PFSK-1 (cell line): ENCODE measurements at regions not wholly inside any gene's neighbourhood (a gene's known extent, or its start where the extent isn't known, plus 50 kb on each side); places are given as distances from the start of the nearest gene placed in this dataset.

ENCODE experiments used
- FOXP2 ChIP-seq: optimal IDR thresholded peaks from 2 replicates; pipeline ENCODE3; 2011; ENCODE audit warnings: borderline replicate concordance, control low read depth, inconsistent platforms; ENCODE audit not compliant: insufficient read depth; ENCODE audit errors: extremely low read length, extremely low read depth
- POLR2AphosphoS5 ChIP-seq: IDR thresholded peaks from 2 replicates; pipeline ENCODE4 v1.6.1; 2012; ENCODE audit warnings: low read depth, mild to moderate bottlenecking, control low read depth, low read length, moderate library complexity
- REST ChIP-seq, 2 experiments: IDR thresholded peaks; 2 replicates each; pipeline versions ENCODE4 v1.6.1 to v1.8.0; 2011 to 2012; ENCODE audit warnings: low read depth in 2 of 2, low read length in 2 of 2, control low read depth in 1 of 2, inconsistent platforms in 1 of 2, mild to moderate bottlenecking in 1 of 2, moderate library complexity in 1 of 2; ENCODE audit not compliant: insufficient read depth in 1 of 2
- SIN3A ChIP-seq: IDR thresholded peaks from 2 replicates; pipeline ENCODE4 v1.6.1; 2012; ENCODE audit warnings: mild to moderate bottlenecking, low read length, moderate library complexity, borderline replicate concordance; ENCODE audit not compliant: insufficient read depth
- TAF1 ChIP-seq: IDR thresholded peaks from 2 replicates; pipeline ENCODE4 v1.6.1; 2012; ENCODE audit warnings: low read length, control low read depth, borderline replicate concordance; ENCODE audit not compliant: insufficient read depth

GRCh38 chr2:144847347-144848080 is 327.6 kb upstream of the ZEB2 start:
- no peak for TF ChIP-seq REST (IDR thresholded peaks at IDR 0.05; ENCODE audit: insufficient read depth in 1 of 2, low read depth in 2 of 2, low read length in 2 of 2)
- TF ChIP-seq SIN3A: no peak
- TF ChIP-seq TAF1: no peak
- TF ChIP-seq FOXP2: no peak
- TF ChIP-seq POLR2AphosphoS5: no peak

- TF ChIP-seq FOXP2 (no peak), TAF1 (no peak), SIN3A (no peak), POLR2AphosphoS5 (no peak), REST (IDR thresholded peaks at IDR 0.05; ENCODE audit: insufficient read depth in 1 of 2, low read depth in 2 of 2, low read length in 2 of 2) (no peak)
Measured at GRCh38 chr2:144836635-144837350, 316.9 kb upstream of the ZEB2 start.

GRCh38 chr2:144835634-144836350 is 315.9 kb upstream of the ZEB2 start:
- TF ChIP-seq FOXP2 (no peak), TAF1 (no peak), POLR2AphosphoS5 (no peak), SIN3A (no peak), REST (IDR thresholded peaks at IDR 0.05; ENCODE audit: insufficient read depth in 1 of 2, low read depth in 2 of 2, low read length in 2 of 2) (no peak)

- TF ChIP-seq FOXP2 (no peak), POLR2AphosphoS5 (no peak), TAF1 (no peak), REST (IDR thresholded peaks at IDR 0.05; ENCODE audit: insufficient read depth in 1 of 2, low read depth in 2 of 2, low read length in 2 of 2) (no peak), SIN3A (no peak)
Measured at GRCh38 chr2:144834998-144835633, 315.2 kb upstream of the ZEB2 start.
